ENCODE measurements at regions not wholly inside any gene's neighbourhood (a gene's known extent, or its start where the extent isn't known, plus 50 kb on each side); places are given as distances from the start of the nearest gene placed in this dataset.
A peak's percentile ranks its signal among the peaks of the same experiment; 100 is the strongest.
"Not testable (repeated sequence)": the region's sequence is repeated elsewhere in the genome, so short reads cannot be mapped to it uniquely, and the experiment has no call there.

GRCh38 chr2:446963-447530 lies 159.2 kb upstream of the ALKAL2 start:
- DNase-seq (ENCODE audit: low read depth), result no peak

GRCh38 chr2:446303-446874 lies 158.5 kb upstream of the ALKAL2 start:
- DNase-seq (ENCODE audit: low read depth), result no peak

GRCh38 chr2:445896-446295 lies 158.0 kb upstream of the ALKAL2 start:
- DNase-seq (ENCODE audit: low read depth), result no peak

GRCh38 chr2:444937-445884 lies 157.3 kb upstream of the ALKAL2 start:
- DNase-seq (ENCODE audit: low read depth), result no peak

GRCh38 chr2:443741-444140 lies 155.8 kb upstream of the ALKAL2 start:
- DNase-seq (ENCODE audit: low read depth), result no peak

GRCh38 chr2:443216-443615 lies 155.3 kb upstream of the ALKAL2 start:
- no peak for DNase-seq (ENCODE audit: low read depth)

- DNase-seq (ENCODE audit: low read depth), result no peak
These were observed 153.5 kb upstream of the ALKAL2 start for GRCh38 chr2:441258-442022.

GRCh38 chr2:440403-440740 lies 152.5 kb upstream of the ALKAL2 start:
- no peak for DNase-seq (ENCODE audit: low read depth)

- DNase-seq (ENCODE audit: low read depth), result no peak
These were observed 151.9 kb upstream of the ALKAL2 start for GRCh38 chr2:439556-440402.

GRCh38 chr2:439077-439476 lies 151.2 kb upstream of the ALKAL2 start:
- no peak for DNase-seq (ENCODE audit: low read depth)

- DNase-seq (ENCODE audit: low read depth), result peak; percentile 43
These were observed 150.0 kb upstream of the ALKAL2 start for GRCh38 chr2:437756-438393.

GRCh38 chr2:437180-437579 lies 149.3 kb upstream of the ALKAL2 start:
- no peak for DNase-seq (ENCODE audit: low read depth)

GRCh38 chr2:436205-436604 lies 148.3 kb upstream of the ALKAL2 start:
- no peak for DNase-seq (ENCODE audit: low read depth)

- no peak for DNase-seq (ENCODE audit: low read depth)
These were observed 146.7 kb upstream of the ALKAL2 start for GRCh38 chr2:434625-435024.

- no peak for DNase-seq (ENCODE audit: low read depth)
These were observed 145.3 kb upstream of the ALKAL2 start for GRCh38 chr2:433216-433615.

- DNase-seq (ENCODE audit: low read depth), result no peak
These were observed 142.6 kb upstream of the ALKAL2 start for GRCh38 chr2:430291-431040.

- no peak for DNase-seq (ENCODE audit: low read depth)
These were observed 141.8 kb upstream of the ALKAL2 start for GRCh38 chr2:429575-430254.

GRCh38 chr2:429142-429541 lies 141.3 kb upstream of the ALKAL2 start:
- DNase-seq (ENCODE audit: low read depth), result no peak

GRCh38 chr2:428591-428990 lies 140.7 kb upstream of the ALKAL2 start:
- no peak for DNase-seq (ENCODE audit: low read depth)

GRCh38 chr2:426696-427095 lies 138.8 kb upstream of the ALKAL2 start:
- not testable (repeated sequence) for DNase-seq (ENCODE audit: low read depth)
